CD4-positive, alpha-beta T cell treated with Interleukin-15 for 1 hour (primary cell): ENCODE measurements at regions not wholly inside any gene's neighbourhood (a gene's known extent, or its start where the extent isn't known, plus 50 kb on each side); places are given as distances from the start of the nearest gene placed in this dataset.

ENCODE experiments used
- DNase-seq: peaks from one replicate; pipeline ENCODE4 v3.0.0-alpha.2; 2020

GRCh38 chr4:15130441-15130840, 128.2 kb downstream of the CPEB2 start:
- no peak for DNase-seq

GRCh38 chr4:15131551-15131950, 129.3 kb downstream of the CPEB2 start:
- no peak for DNase-seq

GRCh38 chr4:15132739-15133138, 130.5 kb downstream of the CPEB2 start:
- no peak for DNase-seq

- DNase-seq, result no peak
Observed at GRCh38 chr4:15139599-15139998, 137.3 kb downstream of the CPEB2 start.

GRCh38 chr4:15142201-15142600, 139.9 kb downstream of the CPEB2 start:
- no peak for DNase-seq

- DNase-seq, result no peak
Observed at GRCh38 chr4:15143551-15143950, 141.3 kb downstream of the CPEB2 start.

GRCh38 chr4:15144249-15144966, 142.1 kb downstream of the CPEB2 start:
- no peak for DNase-seq

- no peak for DNase-seq
Observed at GRCh38 chr4:15144967-15145295, 142.7 kb downstream of the CPEB2 start.

- DNase-seq, result no peak
Observed at GRCh38 chr4:15145709-15146108, 143.4 kb downstream of the CPEB2 start.

- DNase-seq, result no peak
Observed at GRCh38 chr4:15147714-15148113, 145.4 kb downstream of the CPEB2 start.

GRCh38 chr4:15148199-15148598, 145.9 kb downstream of the CPEB2 start:
- no peak for DNase-seq

GRCh38 chr4:15148691-15149090, 146.4 kb downstream of the CPEB2 start:
- DNase-seq, result no peak

- DNase-seq, result no peak
Observed at GRCh38 chr4:15149234-15149838, 147.1 kb downstream of the CPEB2 start.

GRCh38 chr4:15149839-15150592, 147.7 kb downstream of the CPEB2 start:
- peak; percentile 21 for DNase-seq

GRCh38 chr4:15150631-15151030, 148.3 kb downstream of the CPEB2 start:
- no peak for DNase-seq

GRCh38 chr4:15151033-15151432, 148.8 kb downstream of the CPEB2 start:
- no peak for DNase-seq

- no peak for DNase-seq
Observed at GRCh38 chr4:15153662-15154061, 151.4 kb downstream of the CPEB2 start.

GRCh38 chr4:15158406-15159091, 156.3 kb downstream of the CPEB2 start:
- DNase-seq, result no peak

- DNase-seq, result no peak
Observed at GRCh38 chr4:15159477-15160019, 157.3 kb downstream of the CPEB2 start.

- DNase-seq, result no peak
Observed at GRCh38 chr4:15161439-15161838, 159.2 kb downstream of the CPEB2 start.

- no peak for DNase-seq
Observed at GRCh38 chr4:15162046-15162445, 159.8 kb downstream of the CPEB2 start.

- no peak for DNase-seq
Observed at GRCh38 chr4:15162465-15163283, 160.4 kb downstream of the CPEB2 start.

- no peak for DNase-seq
Observed at GRCh38 chr4:15163284-15163645, 161.0 kb downstream of the CPEB2 start.
